Right lobe of liver (tissue), 6 donors: ENCODE measurements at regions not wholly inside any gene's neighbourhood (a gene's known extent, or its start where the extent isn't known, plus 50 kb on each side); places are given as distances from the start of the nearest gene placed in this dataset.

Experiments
- ATAC-seq, 4 donors: fragments of 200-7000 bp; cut with Tn5 transposase; one replicate each; pipeline ENCODE4 v1.9.1; 2020; ENCODE audit warnings: mild to moderate bottlenecking in 4 of 4, moderate library complexity in 4 of 4
- DNase-seq, 3 donors: peaks; one replicate each; pipeline ENCODE4 v3.0.0-alpha.2; 2020
- H3K27ac ChIP-seq, 3 donors: fragments of 200-600 bp; one replicate each; pipeline ENCODE4 v1.8.0; 2022
- H3K27me3 ChIP-seq, 2 donors: fragments of 200-600 bp; one replicate each; pipeline ENCODE4 v1.8.0; 2022
- H3K36me3 ChIP-seq, 4 donors: fragments of 200-600 bp; sonication (generic) in 1 of 4; one replicate each; pipeline versions ENCODE4 v1.5.1 to v1.8.0; 2017 to 2022; ENCODE audit warnings: control low read depth in 1 of 4
- H3K4me1 ChIP-seq, 4 donors: fragments of 200-600 bp; sonication (generic) in 1 of 4; one replicate each; pipeline versions ENCODE4 v1.5.1 to v1.8.0; 2017 to 2022; ENCODE audit warnings: control low read depth in 1 of 4
- H3K4me3 ChIP-seq, 3 donors: fragments of 200-600 bp; one replicate each; pipeline ENCODE4 v1.8.0; 2022
- H3K9me3 ChIP-seq, 4 donors: fragments of 200-600 bp; sonication (generic) in 1 of 4; one replicate each; pipeline versions ENCODE4 v1.5.1 to v1.8.0; 2017 to 2022; ENCODE audit warnings: control low read depth in 1 of 4
- POLR2A ChIP-seq: fragments of 450-650 bp; IDR thresholded peaks from one replicate; pipeline ENCODE4 v1.6.1; 2017; ENCODE audit warnings: antibody characterized with exemption, mild to moderate bottlenecking
- WGBS: methylation state at CpG from one replicate; pipeline ENCODE4 v1.1.6; 2018; ENCODE audit warnings: low coverage, low lambda C conversion rate; ENCODE audit not compliant: insufficient coverage; ENCODE audit errors: missing lambda C conversion rate; 5-methylcytosine and 5-hydroxymethylcytosine counted together
- intact Hi-C, 2 donors: fragments of 100-400 bp; cut with DNase I; formaldehyde crosslinking; loops; one replicate each; pipeline versions ENCODE4 v1.11.2 to v1.14.1; 2022
- small RNA-seq, 2 experiments: library from RNA; depleted of rRNA; stranded (forward); fragments of <200 nt; gene quantifications; one replicate each; pipeline ENCODE3, GENCODE V24; 2016
- TF ChIP-seq, protein P1 (sequence below), 4 donors: fragments of 200-600 bp in 3 of 4; fragments of 450-650 bp in 1 of 4; IDR thresholded peaks; one replicate each; pipeline versions ENCODE4 v1.5.1 to v1.8.0; 2016 to 2022; ENCODE audit warnings: antibody characterized with exemption in 4 of 4, mild to moderate bottlenecking in 2 of 4
- donor health status: DM: no; HTN: yes; CAD: no.
- donor health status: DM: no; HTN: no; CAD: no.
- donor health status: DM: no; HTN: no; CAD: no.
- donor health status: DM: no; HTN: yes; CAD: no.
- donor health status: DM: no; HTN: yes; CAD: no.

DNA sequence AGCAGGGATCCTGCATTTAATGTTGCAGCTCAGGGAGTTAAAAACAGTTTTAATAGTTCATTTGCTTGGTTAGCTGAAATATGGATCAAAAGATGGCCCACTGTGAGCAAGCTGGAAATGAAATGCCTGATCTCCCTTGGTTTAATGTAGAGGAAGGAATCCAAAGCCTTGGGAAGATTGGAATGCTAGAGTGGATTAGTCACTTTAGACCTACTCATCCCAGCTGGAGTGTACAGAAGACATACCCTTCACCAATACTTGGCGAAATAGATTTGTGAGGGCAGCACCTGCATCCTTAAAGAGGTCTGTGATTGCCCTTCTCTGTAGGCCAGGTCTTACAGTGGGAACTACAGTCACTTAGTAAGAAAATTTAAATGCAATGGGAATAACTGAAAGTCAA, 58.0 kb upstream of the KRAS start:
- no peak for ATAC-seq
- Histone ChIP-seq H3K36me3 (no peaks in the 10 kb centered on the region), H3K4me3 (no peak overlapping the region), H3K9me3 (no peaks in the 10 kb centered on the region), H3K27me3 (no peaks in the 10 kb centered on the region), H3K4me1 (no peaks in the 10 kb centered on the region), H3K27ac (no peak overlapping the region)
- DNase-seq = no peak
- no peak for TF ChIP-seq POLR2A
- TF ChIP-seq, protein P1, sequence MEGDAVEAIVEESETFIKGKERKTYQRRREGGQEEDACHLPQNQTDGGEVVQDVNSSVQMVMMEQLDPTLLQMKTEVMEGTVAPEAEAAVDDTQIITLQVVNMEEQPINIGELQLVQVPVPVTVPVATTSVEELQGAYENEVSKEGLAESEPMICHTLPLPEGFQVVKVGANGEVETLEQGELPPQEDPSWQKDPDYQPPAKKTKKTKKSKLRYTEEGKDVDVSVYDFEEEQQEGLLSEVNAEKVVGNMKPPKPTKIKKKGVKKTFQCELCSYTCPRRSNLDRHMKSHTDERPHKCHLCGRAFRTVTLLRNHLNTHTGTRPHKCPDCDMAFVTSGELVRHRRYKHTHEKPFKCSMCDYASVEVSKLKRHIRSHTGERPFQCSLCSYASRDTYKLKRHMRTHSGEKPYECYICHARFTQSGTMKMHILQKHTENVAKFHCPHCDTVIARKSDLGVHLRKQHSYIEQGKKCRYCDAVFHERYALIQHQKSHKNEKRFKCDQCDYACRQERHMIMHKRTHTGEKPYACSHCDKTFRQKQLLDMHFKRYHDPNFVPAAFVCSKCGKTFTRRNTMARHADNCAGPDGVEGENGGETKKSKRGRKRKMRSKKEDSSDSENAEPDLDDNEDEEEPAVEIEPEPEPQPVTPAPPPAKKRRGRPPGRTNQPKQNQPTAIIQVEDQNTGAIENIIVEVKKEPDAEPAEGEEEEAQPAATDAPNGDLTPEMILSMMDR (IDR thresholded peaks at IDR 0.05) = no peak
- intact Hi-C loops = no loop called here
- WGBS = 100% methylated on average over 1 of the region's 1 CpG

DNA sequence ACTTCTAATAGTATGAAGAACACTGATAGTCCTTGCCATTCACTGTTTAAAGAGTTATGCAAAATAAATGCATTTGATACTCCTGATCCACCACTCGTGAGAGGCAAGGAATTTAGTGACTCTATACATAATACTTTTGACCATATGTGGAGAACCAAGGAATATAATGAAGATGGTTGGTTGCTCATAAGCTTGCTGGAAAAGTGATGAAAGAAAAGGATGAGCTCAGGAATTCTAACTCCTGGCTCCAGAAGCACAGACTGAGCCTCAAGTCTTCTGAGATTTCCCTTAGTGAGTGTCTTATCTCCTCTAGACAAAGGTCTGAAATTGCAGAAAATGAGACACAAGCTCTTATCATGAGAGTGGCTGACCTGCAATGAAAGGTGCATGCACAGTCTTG, 57.1 kb upstream of the KRAS start:
- intact Hi-C loops = no loop called here
- no peak for DNase-seq
- TF ChIP-seq, protein P1 (IDR thresholded peaks at IDR 0.05) = no peak
- TF ChIP-seq POLR2A = no peak
- H3K4me3 ChIP-seq = no peak overlapping the region
- ATAC-seq = no peak
- no peaks in the 10 kb centered on the region for H3K4me1 ChIP-seq
- H3K9me3 ChIP-seq = no peaks in the 10 kb centered on the region
- H3K36me3 ChIP-seq = no peaks in the 10 kb centered on the region
- 29% methylated on average over 1 of the region's 1 CpG for WGBS
- H3K27ac ChIP-seq = no peak overlapping the region
- H3K27me3 ChIP-seq = no peaks in the 10 kb centered on the region

DNA sequence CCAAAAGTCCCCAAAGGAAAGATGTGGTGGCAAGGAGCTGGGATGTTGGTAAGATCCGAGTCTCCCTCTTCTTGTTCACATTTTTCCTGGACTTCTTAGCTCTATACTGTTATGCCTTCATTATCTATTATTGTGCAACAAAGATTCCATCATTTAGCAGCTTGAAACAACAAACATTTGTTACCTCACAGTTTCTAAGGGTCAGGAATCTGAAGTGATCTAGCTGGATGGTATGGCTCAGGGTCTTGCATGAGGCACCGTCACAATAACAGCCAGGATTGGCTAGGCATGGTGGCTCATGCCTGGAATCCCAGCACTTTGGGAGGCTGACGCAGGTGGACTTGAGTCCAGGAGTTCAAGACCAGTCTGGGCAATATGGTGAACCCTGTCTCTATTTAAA, 51.1 kb upstream of the KRAS start:
- ATAC-seq (no peak), DNase-seq (no peak)
- H3K27me3 ChIP-seq = no peaks in the 10 kb centered on the region
- no peaks in the 10 kb centered on the region for H3K36me3 ChIP-seq
- H3K4me1 ChIP-seq = no peaks in the 10 kb centered on the region
- H3K27ac ChIP-seq = no peak overlapping the region
- TF ChIP-seq, protein P1 (IDR thresholded peaks at IDR 0.05) = no peak
- no peak for TF ChIP-seq POLR2A
- H3K9me3 ChIP-seq = no peaks in the 10 kb centered on the region
- H3K4me3 ChIP-seq = no peak overlapping the region
- WGBS = 62% methylated on average over 3 of the region's 3 CpGs
- intact Hi-C loops = no loop called here

Small RNA genes lying in the stretch of these regions (small RNA-seq; reads per million reads assigned to genes)
- gene AC092451.1 = 0 reads per million in 2 experiments
- 0 reads per million in 2 experiments for gene RNU4-67P
